CD14-positive monocyte (primary cell): ENCODE measurements at regions not wholly inside any gene's neighbourhood (a gene's known extent, or its start where the extent isn't known, plus 50 kb on each side); places are given as distances from the start of the nearest gene placed in this dataset.

Experiments
- DNase-seq, 3 donors: peaks; one replicate each; pipeline ENCODE4 v3.0.0-alpha.2; 2011 to 2022
- H2AFZ ChIP-seq: 2 replicates; pipeline ENCODE4 v1.6.0; 2012; ENCODE audit warnings: mild to moderate bottlenecking, low read depth, low read length, inconsistent platforms; ENCODE audit not compliant: insufficient read depth, poor library complexity, severe bottlenecking
- H3K27ac ChIP-seq, 2 donors: 1 replicate in 1 of 2; 2 replicates in 1 of 2; pipeline ENCODE4 v1.5.1; 2012 to 2013; ENCODE audit warnings: low read length in 2 of 2, control low read depth in 1 of 2, inconsistent platforms in 1 of 2, low read depth in 1 of 2, mild to moderate bottlenecking in 1 of 2
- H3K27me3 ChIP-seq, 2 donors: one replicate each; pipeline versions ENCODE4 v1.6.0 to v1.6.1; 2011 to 2013; ENCODE audit warnings: low read length in 2 of 2; ENCODE audit not compliant: control insufficient read depth in 2 of 2, insufficient read depth in 2 of 2
- H3K36me3 ChIP-seq, 2 donors: replicated peaks in 1 of 2; 1 replicate in 1 of 2; 2 replicates in 1 of 2; pipeline versions ENCODE4 v1.5.1 to v1.6.1; 2012 to 2013; ENCODE audit warnings: low read length in 2 of 2, control low read depth in 1 of 2, inconsistent platforms in 1 of 2, mild to moderate bottlenecking in 1 of 2; ENCODE audit not compliant: insufficient read depth in 2 of 2, control insufficient read depth in 1 of 2
- H3K4me1 ChIP-seq, 2 donors: 1 replicate in 1 of 2; 2 replicates in 1 of 2; pipeline versions ENCODE4 v1.5.1 to v1.6.1; 2012 to 2013; ENCODE audit warnings: low read length in 2 of 2, control low read depth in 1 of 2, inconsistent platforms in 1 of 2, mild to moderate bottlenecking in 1 of 2, moderate library complexity in 1 of 2; ENCODE audit not compliant: insufficient read depth in 2 of 2, control insufficient read depth in 1 of 2
- H3K4me2 ChIP-seq: replicated peaks from 2 replicates; pipeline ENCODE3; 2012; ENCODE audit warnings: low read length, moderate library complexity, mild to moderate bottlenecking; ENCODE audit not compliant: poor library complexity, severe bottlenecking; ENCODE audit errors: extremely low read depth
- H3K4me3 ChIP-seq, 3 experiments: fragments of 200-600 bp in 1 of 3; sonication (generic) in 1 of 3; replicated peaks in 1 of 3; 1 replicate in 2 of 3; 2 replicates in 1 of 3; pipeline ENCODE4 v1.5.1; 2011 to 2013; ENCODE audit warnings: low read length in 3 of 3, mild to moderate bottlenecking in 3 of 3, control low read depth in 2 of 3, low read depth in 2 of 3, inconsistent platforms in 1 of 3, moderate library complexity in 1 of 3
- H3K79me2 ChIP-seq: 2 replicates; pipeline ENCODE4 v1.6.0; 2012; ENCODE audit warnings: mild to moderate bottlenecking, control low read depth, inconsistent platforms, low read length, moderate library complexity; ENCODE audit not compliant: insufficient read depth
- H3K9ac ChIP-seq: 2 replicates; pipeline ENCODE4 v1.6.0; 2017; ENCODE audit warnings: low read length, mild to moderate bottlenecking; ENCODE audit not compliant: insufficient read depth, poor library complexity, severe bottlenecking
- H3K9me3 ChIP-seq, 2 donors: replicated peaks in 1 of 2; 1 replicate in 1 of 2; 2 replicates in 1 of 2; pipeline versions ENCODE4 v1.5.1 to v1.6.1; 2012 to 2013; ENCODE audit warnings: low read length in 2 of 2, control low read depth in 1 of 2; ENCODE audit not compliant: control insufficient read depth in 1 of 2, insufficient read depth in 1 of 2
- H4K20me1 ChIP-seq: 2 replicates; pipeline ENCODE4 v1.6.0; 2012; ENCODE audit warnings: mild to moderate bottlenecking, low read length, control low read depth, moderate library complexity; ENCODE audit not compliant: insufficient read depth
- H3K27ac Mint-ChIP-seq, 7 donors: one replicate each; pipeline ENCODE4 v1.8.0; 2020; ENCODE audit warnings: mild to moderate bottlenecking in 7 of 7, mixed read lengths in 7 of 7, moderate library complexity in 6 of 7, inconsistent platforms in 2 of 7
- H3K27me3 Mint-ChIP-seq, 3 donors: one replicate each; pipeline ENCODE4 v1.8.0; 2021 to 2022; ENCODE audit warnings: low read depth in 3 of 3, mild to moderate bottlenecking in 3 of 3, mixed read lengths in 3 of 3, moderate library complexity in 3 of 3, inconsistent platforms in 1 of 3
- H3K36me3 Mint-ChIP-seq, 2 donors: one replicate each; pipeline ENCODE4 v1.8.0; 2020; ENCODE audit warnings: mixed read lengths in 2 of 2, inconsistent platforms in 1 of 2, mild to moderate bottlenecking in 1 of 2
- H3K4me1 Mint-ChIP-seq: one replicate; pipeline ENCODE4 v1.8.0; 2020; ENCODE audit warnings: mild to moderate bottlenecking, mixed read lengths
- H3K4me3 Mint-ChIP-seq, 2 donors: one replicate each; pipeline ENCODE4 v1.8.0; 2020; ENCODE audit warnings: mild to moderate bottlenecking in 2 of 2, mixed read lengths in 2 of 2, moderate library complexity in 1 of 2
- H3K9me3 Mint-ChIP-seq, 7 donors: one replicate each; pipeline ENCODE4 v1.8.0; 2020 to 2022; ENCODE audit warnings: mixed read lengths in 7 of 7, mild to moderate bottlenecking in 6 of 7, moderate library complexity in 6 of 7, inconsistent platforms in 2 of 7
- CTCF ChIP-seq: fragments of 200-600 bp; IDR thresholded peaks from one replicate; pipeline ENCODE4 v1.8.0; 2022; ENCODE audit warnings: antibody characterized with exemption, mild to moderate bottlenecking
- WGBS: methylation state at CpG from one replicate; pipeline ENCODE4 v1.1.5; 2013; ENCODE audit warnings: missing lambda C conversion rate; ENCODE audit not compliant: insufficient coverage; 5-methylcytosine and 5-hydroxymethylcytosine counted together
- intact Hi-C, 2 donors: fragments of 100-400 bp; cut with micrococcal nuclease; formaldehyde crosslinking; loops; one replicate each; pipeline versions ENCODE4 v1.15.0 to v1.15.1; 2023

- no peak overlapping the region for H2AFZ ChIP-seq
- peak overlapping the region; percentile 64 for H3K4me2 ChIP-seq
- peak overlapping the region; percentile 55 for H3K9ac ChIP-seq
- 85% methylated on average over 2 of the region's 2 CpGs for WGBS
- Mint-ChIP-seq H3K4me3 (peak overlapping the region; percentile 31 to 47), H3K36me3 (peaks cover 2 to 3% of the 10 kb centered on the region in 2 donors), H3K27ac (peak overlapping the region; percentile 76 to 99 (median 97)), H3K9me3 (peaks cover 0 to 4% (median 0%) of the 10 kb centered on the region in 7 donors), H3K4me1 (peaks cover 52% of the 10 kb centered on the region), H3K27me3 (peaks cover 0 to 2% (median 1%) of the 10 kb centered on the region in 3 donors)
- peak; percentile 43 to 65 (median 56) for DNase-seq
- no peaks in the 10 kb centered on the region for H4K20me1 ChIP-seq
- no peak overlapping the region for H3K4me3 ChIP-seq
- TF ChIP-seq CTCF: no peak
- H3K27ac ChIP-seq: peak overlapping the region; percentile 70 to 93
- H3K4me1 ChIP-seq: peaks cover 41 to 47% of the 10 kb centered on the region in 2 donors
- H3K79me2 ChIP-seq: no peaks in the 10 kb centered on the region
- intact Hi-C loops: no loop called here
- no peaks in the 10 kb centered on the region for H3K9me3 ChIP-seq
- no peaks in the 10 kb centered on the region for H3K36me3 ChIP-seq
- H3K27me3 ChIP-seq: no peaks in the 10 kb centered on the region
These were observed 493.9 kb downstream of the GLRX3 start for GRCh38 chr10:130630135-130630534.

DNA sequence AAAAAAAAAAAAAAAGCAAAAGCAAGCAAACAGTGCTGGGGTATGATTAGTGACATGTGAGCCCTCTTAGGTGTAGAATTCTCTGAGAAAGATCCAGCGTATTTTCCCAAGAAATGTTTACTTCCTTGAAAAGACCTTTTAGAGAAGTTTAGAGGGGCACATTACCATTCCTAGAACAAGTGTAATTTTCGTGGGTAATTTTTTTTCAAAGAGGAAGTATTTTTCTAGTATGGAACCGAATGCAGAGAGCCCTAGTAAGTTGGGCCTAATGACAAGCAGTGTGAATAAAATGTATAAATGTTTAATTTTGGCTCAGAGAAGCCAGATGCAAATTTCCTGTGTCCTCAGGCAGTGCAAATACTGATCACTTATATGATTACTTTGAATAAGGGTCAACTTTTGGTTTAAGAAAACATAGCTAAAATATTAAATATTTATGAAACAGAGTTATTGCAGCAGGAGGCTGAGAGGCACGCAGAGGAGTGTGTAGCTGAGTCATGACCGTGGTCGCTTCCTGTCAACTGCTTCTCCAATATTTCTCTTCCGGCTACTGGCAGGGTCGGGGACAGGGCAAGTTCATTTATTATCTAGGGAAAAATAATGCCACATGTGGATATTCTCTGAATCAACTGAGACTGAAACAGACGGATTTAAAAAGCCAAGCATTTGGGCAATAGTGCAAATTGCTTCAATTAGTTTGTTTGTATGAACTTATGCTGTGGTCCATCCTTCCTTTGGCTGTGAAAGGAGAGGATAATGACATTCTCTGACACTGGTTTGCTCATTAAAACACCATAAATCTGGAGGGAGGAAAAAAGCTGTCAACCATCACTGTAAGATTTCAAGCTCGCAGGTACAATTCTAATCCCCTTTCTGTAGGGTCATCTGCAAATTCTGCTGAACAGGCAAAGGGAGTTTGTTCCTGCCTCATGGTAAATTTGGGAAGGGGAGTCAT lies 495.2 kb downstream of the GLRX3 start:
- no peaks in the 10 kb centered on the region for H3K36me3 ChIP-seq
- H3K9me3 Mint-ChIP-seq: peaks cover 0 to 3% (median 0%) of the 10 kb centered on the region in 7 donors
- H4K20me1 ChIP-seq: no peaks in the 10 kb centered on the region
- H3K36me3 Mint-ChIP-seq: peaks cover 2 to 5% of the 10 kb centered on the region in 2 donors
- H3K4me3 Mint-ChIP-seq: peak overlapping the region; percentile 31 to 75
- peaks cover 54 to 60% of the 10 kb centered on the region in 2 donors for H3K4me1 ChIP-seq
- peaks cover 0 to 5% (median 1%) of the 10 kb centered on the region in 3 donors for H3K27me3 Mint-ChIP-seq
- peak overlapping the region; percentile 70 to 93 for H3K27ac ChIP-seq
- H3K4me2 ChIP-seq: peak overlapping the region; percentile 64
- no peaks in the 10 kb centered on the region for H3K27me3 ChIP-seq
- no peak for TF ChIP-seq CTCF
- no peak overlapping the region for H2AFZ ChIP-seq
- no peaks in the 10 kb centered on the region for H3K9me3 ChIP-seq
- DNase-seq: peak; percentile 82 to 88 (median 83)
- peak overlapping the region; percentile 96 to 99 (median 97) for H3K27ac Mint-ChIP-seq
- H3K4me1 Mint-ChIP-seq: peaks cover 65% of the 10 kb centered on the region
- H3K79me2 ChIP-seq: no peaks in the 10 kb centered on the region
- intact Hi-C loops: no loop called here
- H3K9ac ChIP-seq: peak overlapping the region; percentile 55
- 0% methylated on average over 3 of the region's 10 CpGs for WGBS
- peak overlapping the region in 2 of 3 experiments; percentile 12 to 59 for H3K4me3 ChIP-seq
